Activated naive CD8-positive, alpha-beta T cell treated with anti-CD3 and anti-CD28 coated beads for 36 hours (primary cell): ENCODE measurements at regions not wholly inside any gene's neighbourhood (a gene's known extent, or its start where the extent isn't known, plus 50 kb on each side); places are given as distances from the start of the nearest gene placed in this dataset.
A peak's percentile ranks its signal among the peaks of the same experiment; 100 is the strongest.
"Not testable (repeated sequence)": the region's sequence is repeated elsewhere in the genome, so short reads cannot be mapped to it uniquely, and the experiment has no call there.

Experiments
- DNase-seq: peaks from one replicate; pipeline ENCODE4 v3.0.0; 2021
- H3K27ac Mint-ChIP-seq: one replicate; pipeline ENCODE4 v1.8.0; 2022; ENCODE audit warnings: mild to moderate bottlenecking, moderate library complexity, mixed read lengths
- H3K27me3 Mint-ChIP-seq: one replicate; pipeline ENCODE4 v1.8.0; 2022; ENCODE audit warnings: mild to moderate bottlenecking, mixed read lengths
- H3K36me3 Mint-ChIP-seq: one replicate; pipeline ENCODE4 v1.8.0; 2021; ENCODE audit warnings: mild to moderate bottlenecking, mixed read lengths
- H3K4me1 Mint-ChIP-seq: one replicate; pipeline ENCODE4 v1.8.0; 2021; ENCODE audit warnings: mixed read lengths
- H3K4me3 Mint-ChIP-seq: one replicate; pipeline ENCODE4 v1.8.0; 2022; ENCODE audit warnings: mild to moderate bottlenecking, moderate library complexity, mixed read lengths
- H3K9me3 Mint-ChIP-seq: one replicate; pipeline ENCODE4 v1.8.0; 2022; ENCODE audit warnings: mixed read lengths

GRCh38 chr19:22545751-22546150 lies 88.4 kb upstream of the ZNF492 start:
- Mint-ChIP-seq H3K36me3 (peaks cover 3% of the 10 kb centered on the region), H3K27me3 (no peaks in the 10 kb centered on the region), H3K27ac (no peak overlapping the region), H3K4me3 (no peak overlapping the region), H3K9me3 (peaks cover 36% of the 10 kb centered on the region), H3K4me1 (no peaks in the 10 kb centered on the region)
- DNase-seq = peak; percentile 19

GRCh38 chr19:22533761-22534160 lies 100.4 kb upstream of the ZNF492 start:
- Mint-ChIP-seq H3K9me3 (peaks cover 28% of the 10 kb centered on the region), H3K36me3 (peaks cover 6% of the 10 kb centered on the region), H3K4me3 (no peak overlapping the region), H3K27me3 (peaks cover 12% of the 10 kb centered on the region), H3K27ac (no peak overlapping the region), H3K4me1 (no peaks in the 10 kb centered on the region)
- DNase-seq = no peak

- H3K9me3 Mint-ChIP-seq = peaks cover 31% of the 10 kb centered on the region
- H3K36me3 Mint-ChIP-seq = peaks cover 6% of the 10 kb centered on the region
- DNase-seq = no peak
- H3K4me1 Mint-ChIP-seq = no peaks in the 10 kb centered on the region
- H3K27me3 Mint-ChIP-seq = peaks cover 12% of the 10 kb centered on the region
- H3K27ac Mint-ChIP-seq = no peak overlapping the region
- no peak overlapping the region for H3K4me3 Mint-ChIP-seq
Observed at GRCh38 chr19:22532388-22533300, 101.5 kb upstream of the ZNF492 start.

GRCh38 chr19:22530042-22530441 lies 104.1 kb upstream of the ZNF492 start:
- H3K27ac Mint-ChIP-seq = no peak overlapping the region
- peaks cover 6% of the 10 kb centered on the region for H3K36me3 Mint-ChIP-seq
- peaks cover 37% of the 10 kb centered on the region for H3K9me3 Mint-ChIP-seq
- H3K4me3 Mint-ChIP-seq = no peak overlapping the region
- H3K27me3 Mint-ChIP-seq = peaks cover 12% of the 10 kb centered on the region
- DNase-seq = no peak
- no peaks in the 10 kb centered on the region for H3K4me1 Mint-ChIP-seq

GRCh38 chr19:22528956-22529355 lies 105.2 kb upstream of the ZNF492 start:
- Mint-ChIP-seq H3K36me3 (peaks cover 6% of the 10 kb centered on the region), H3K4me3 (no peak overlapping the region), H3K9me3 (peaks cover 36% of the 10 kb centered on the region), H3K27ac (no peak overlapping the region), H3K4me1 (no peaks in the 10 kb centered on the region), H3K27me3 (peaks cover 12% of the 10 kb centered on the region)
- DNase-seq = no peak

GRCh38 chr19:22527554-22527953 lies 105.4 kb upstream of the ZNF98 start:
- H3K36me3 Mint-ChIP-seq = no peaks in the 10 kb centered on the region
- H3K27ac Mint-ChIP-seq = no peak overlapping the region
- H3K4me1 Mint-ChIP-seq = no peaks in the 10 kb centered on the region
- H3K27me3 Mint-ChIP-seq = no peaks in the 10 kb centered on the region
- no peak for DNase-seq
- peaks cover 30% of the 10 kb centered on the region for H3K9me3 Mint-ChIP-seq
- H3K4me3 Mint-ChIP-seq = no peak overlapping the region

GRCh38 chr19:22526661-22527272 lies 104.6 kb upstream of the ZNF98 start:
- H3K4me3 Mint-ChIP-seq = no peak overlapping the region
- H3K27ac Mint-ChIP-seq = no peak overlapping the region
- H3K36me3 Mint-ChIP-seq = no peaks in the 10 kb centered on the region
- peaks cover 27% of the 10 kb centered on the region for H3K9me3 Mint-ChIP-seq
- H3K4me1 Mint-ChIP-seq = no peaks in the 10 kb centered on the region
- H3K27me3 Mint-ChIP-seq = no peaks in the 10 kb centered on the region
- no peak for DNase-seq

- no peak for DNase-seq
- Mint-ChIP-seq H3K27ac (no peak overlapping the region), H3K4me3 (no peak overlapping the region), H3K4me1 (no peaks in the 10 kb centered on the region), H3K36me3 (peaks cover 6% of the 10 kb centered on the region), H3K27me3 (no peaks in the 10 kb centered on the region), H3K9me3 (peaks cover 30% of the 10 kb centered on the region)
Observed at GRCh38 chr19:22523940-22524339, 101.8 kb upstream of the ZNF98 start.

- H3K9me3 Mint-ChIP-seq = peaks cover 28% of the 10 kb centered on the region
- not testable (repeated sequence) for H3K4me1 Mint-ChIP-seq, H3K4me3 Mint-ChIP-seq, H3K27ac Mint-ChIP-seq, DNase-seq, H3K36me3 Mint-ChIP-seq, H3K27me3 Mint-ChIP-seq
Observed at GRCh38 chr19:22519562-22519961, 97.4 kb upstream of the ZNF98 start.

- Mint-ChIP-seq H3K36me3 (peaks cover 6% of the 10 kb centered on the region), H3K27ac (no peak overlapping the region), H3K9me3 (peaks cover 28% of the 10 kb centered on the region), H3K4me1 (no peaks in the 10 kb centered on the region), H3K4me3 (no peak overlapping the region), H3K27me3 (no peaks in the 10 kb centered on the region)
- DNase-seq = no peak
Observed at GRCh38 chr19:22519152-22519551, 97.0 kb upstream of the ZNF98 start.

- no peak for DNase-seq
- H3K27me3 Mint-ChIP-seq = no peaks in the 10 kb centered on the region
- H3K27ac Mint-ChIP-seq = no peak overlapping the region
- no peaks in the 10 kb centered on the region for H3K4me1 Mint-ChIP-seq
- H3K9me3 Mint-ChIP-seq = peaks cover 26% of the 10 kb centered on the region
- no peak overlapping the region for H3K4me3 Mint-ChIP-seq
- peaks cover 6% of the 10 kb centered on the region for H3K36me3 Mint-ChIP-seq
Observed at GRCh38 chr19:22517496-22518411, 95.6 kb upstream of the ZNF98 start.

- H3K4me3 Mint-ChIP-seq = no peak overlapping the region
- H3K27ac Mint-ChIP-seq = no peak overlapping the region
- peaks cover 27% of the 10 kb centered on the region for H3K9me3 Mint-ChIP-seq
- no peak for DNase-seq
- peaks cover 4% of the 10 kb centered on the region for H3K36me3 Mint-ChIP-seq
- no peaks in the 10 kb centered on the region for H3K27me3 Mint-ChIP-seq
- no peaks in the 10 kb centered on the region for H3K4me1 Mint-ChIP-seq
Observed at GRCh38 chr19:22515435-22515834, 93.3 kb upstream of the ZNF98 start.

GRCh38 chr19:22503524-22503923 lies 81.4 kb upstream of the ZNF98 start:
- Mint-ChIP-seq H3K4me1 (no peaks in the 10 kb centered on the region), H3K27me3 (no peaks in the 10 kb centered on the region), H3K27ac (no peak overlapping the region), H3K36me3 (no peaks in the 10 kb centered on the region), H3K4me3 (no peak overlapping the region), H3K9me3 (peaks cover 35% of the 10 kb centered on the region)
- DNase-seq = no peak

- H3K4me3 Mint-ChIP-seq = no peak overlapping the region
- H3K27ac Mint-ChIP-seq = no peak overlapping the region
- no peaks in the 10 kb centered on the region for H3K36me3 Mint-ChIP-seq
- no peak for DNase-seq
- H3K4me1 Mint-ChIP-seq = no peaks in the 10 kb centered on the region
- H3K9me3 Mint-ChIP-seq = peaks cover 33% of the 10 kb centered on the region
- no peaks in the 10 kb centered on the region for H3K27me3 Mint-ChIP-seq
Observed at GRCh38 chr19:22502766-22503165, 80.6 kb upstream of the ZNF98 start.

GRCh38 chr19:22498831-22499430 lies 76.8 kb upstream of the ZNF98 start:
- DNase-seq = not testable (repeated sequence)

More at GRCh38 chr19:22498831-22499430, 76.8 kb upstream of the ZNF98 start:
- peaks cover 39% of the 10 kb centered on the region for H3K9me3 Mint-ChIP-seq
- H3K36me3 Mint-ChIP-seq, H3K27ac Mint-ChIP-seq, H3K27me3 Mint-ChIP-seq, H3K4me1 Mint-ChIP-seq, H3K4me3 Mint-ChIP-seq: not testable (repeated sequence)
